ENCODE measurements at regions not wholly inside any gene's neighbourhood (a gene's known extent, or its start where the extent isn't known, plus 50 kb on each side); places are given as distances from the start of the nearest gene placed in this dataset.

DNA sequence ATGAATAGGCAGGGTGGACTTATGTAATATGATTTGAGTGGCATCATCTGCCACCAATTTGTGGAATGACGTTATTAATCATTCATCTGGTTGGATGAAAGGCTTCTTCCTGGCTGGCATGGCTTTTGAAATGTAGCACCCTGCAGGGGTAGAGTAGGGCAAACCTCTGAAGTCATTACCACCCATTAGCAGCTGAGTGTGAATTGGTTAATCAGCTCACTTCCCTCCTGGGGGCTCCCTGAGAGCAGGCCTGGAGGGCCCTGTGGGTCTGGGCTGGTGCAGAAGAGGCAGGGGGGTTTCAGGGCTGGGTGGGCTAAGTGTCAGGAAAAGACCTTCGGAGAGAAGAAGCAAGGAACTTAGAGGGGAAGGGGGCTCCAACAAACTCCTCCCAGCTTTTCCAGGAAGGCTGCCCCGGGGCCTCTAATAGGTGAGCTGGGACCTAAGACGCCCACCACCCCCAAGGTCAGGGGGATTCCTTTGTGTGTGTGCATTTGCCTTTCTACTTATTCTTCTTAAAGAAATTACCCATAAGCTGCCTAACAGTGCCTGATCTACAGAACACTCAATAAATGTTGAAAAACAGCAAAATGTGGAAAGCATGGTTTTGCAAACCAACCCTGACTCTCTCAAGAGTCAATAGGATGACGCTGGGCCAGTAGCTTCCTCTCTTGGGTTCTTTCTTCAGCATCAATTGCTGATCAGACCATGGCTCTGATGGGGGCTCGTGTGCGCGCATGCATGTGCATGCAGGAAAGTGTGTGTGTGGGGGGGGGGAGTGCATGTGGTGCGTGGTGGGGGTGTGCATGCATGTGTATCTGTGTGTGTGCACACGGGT is 49.7 kb upstream of the ZNF516 start:
- TF ChIP-seq, protein P1, sequence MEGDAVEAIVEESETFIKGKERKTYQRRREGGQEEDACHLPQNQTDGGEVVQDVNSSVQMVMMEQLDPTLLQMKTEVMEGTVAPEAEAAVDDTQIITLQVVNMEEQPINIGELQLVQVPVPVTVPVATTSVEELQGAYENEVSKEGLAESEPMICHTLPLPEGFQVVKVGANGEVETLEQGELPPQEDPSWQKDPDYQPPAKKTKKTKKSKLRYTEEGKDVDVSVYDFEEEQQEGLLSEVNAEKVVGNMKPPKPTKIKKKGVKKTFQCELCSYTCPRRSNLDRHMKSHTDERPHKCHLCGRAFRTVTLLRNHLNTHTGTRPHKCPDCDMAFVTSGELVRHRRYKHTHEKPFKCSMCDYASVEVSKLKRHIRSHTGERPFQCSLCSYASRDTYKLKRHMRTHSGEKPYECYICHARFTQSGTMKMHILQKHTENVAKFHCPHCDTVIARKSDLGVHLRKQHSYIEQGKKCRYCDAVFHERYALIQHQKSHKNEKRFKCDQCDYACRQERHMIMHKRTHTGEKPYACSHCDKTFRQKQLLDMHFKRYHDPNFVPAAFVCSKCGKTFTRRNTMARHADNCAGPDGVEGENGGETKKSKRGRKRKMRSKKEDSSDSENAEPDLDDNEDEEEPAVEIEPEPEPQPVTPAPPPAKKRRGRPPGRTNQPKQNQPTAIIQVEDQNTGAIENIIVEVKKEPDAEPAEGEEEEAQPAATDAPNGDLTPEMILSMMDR (IDR thresholded peaks at IDR 0.05): no peak
- TF ChIP-seq POLR2AphosphoS5 (IDR thresholded peaks at IDR 0.05; ENCODE audit: low read depth, low read length) (no peak), SIN3A (IDR thresholded peaks at IDR 0.05; ENCODE audit: borderline replicate concordance, insufficient read depth, low read depth, low read length) (no peak)
- TF ChIP-seq, protein P2, sequence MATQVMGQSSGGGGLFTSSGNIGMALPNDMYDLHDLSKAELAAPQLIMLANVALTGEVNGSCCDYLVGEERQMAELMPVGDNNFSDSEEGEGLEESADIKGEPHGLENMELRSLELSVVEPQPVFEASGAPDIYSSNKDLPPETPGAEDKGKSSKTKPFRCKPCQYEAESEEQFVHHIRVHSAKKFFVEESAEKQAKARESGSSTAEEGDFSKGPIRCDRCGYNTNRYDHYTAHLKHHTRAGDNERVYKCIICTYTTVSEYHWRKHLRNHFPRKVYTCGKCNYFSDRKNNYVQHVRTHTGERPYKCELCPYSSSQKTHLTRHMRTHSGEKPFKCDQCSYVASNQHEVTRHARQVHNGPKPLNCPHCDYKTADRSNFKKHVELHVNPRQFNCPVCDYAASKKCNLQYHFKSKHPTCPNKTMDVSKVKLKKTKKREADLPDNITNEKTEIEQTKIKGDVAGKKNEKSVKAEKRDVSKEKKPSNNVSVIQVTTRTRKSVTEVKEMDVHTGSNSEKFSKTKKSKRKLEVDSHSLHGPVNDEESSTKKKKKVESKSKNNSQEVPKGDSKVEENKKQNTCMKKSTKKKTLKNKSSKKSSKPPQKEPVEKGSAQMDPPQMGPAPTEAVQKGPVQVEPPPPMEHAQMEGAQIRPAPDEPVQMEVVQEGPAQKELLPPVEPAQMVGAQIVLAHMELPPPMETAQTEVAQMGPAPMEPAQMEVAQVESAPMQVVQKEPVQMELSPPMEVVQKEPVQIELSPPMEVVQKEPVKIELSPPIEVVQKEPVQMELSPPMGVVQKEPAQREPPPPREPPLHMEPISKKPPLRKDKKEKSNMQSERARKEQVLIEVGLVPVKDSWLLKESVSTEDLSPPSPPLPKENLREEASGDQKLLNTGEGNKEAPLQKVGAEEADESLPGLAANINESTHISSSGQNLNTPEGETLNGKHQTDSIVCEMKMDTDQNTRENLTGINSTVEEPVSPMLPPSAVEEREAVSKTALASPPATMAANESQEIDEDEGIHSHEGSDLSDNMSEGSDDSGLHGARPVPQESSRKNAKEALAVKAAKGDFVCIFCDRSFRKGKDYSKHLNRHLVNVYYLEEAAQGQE (IDR thresholded peaks at IDR 0.05; ENCODE audit: insufficient read depth in 1 of 2, low read depth in 2 of 2, low read length in 1 of 2): no peak
